PFSK-1 (cell line): ENCODE measurements at regions not wholly inside any gene's neighbourhood (a gene's known extent, or its start where the extent isn't known, plus 50 kb on each side); places are given as distances from the start of the nearest gene placed in this dataset.

Source experiments
- FOXP2 ChIP-seq: optimal IDR thresholded peaks from 2 replicates; pipeline ENCODE3; 2011; ENCODE audit warnings: borderline replicate concordance, control low read depth, inconsistent platforms; ENCODE audit not compliant: insufficient read depth; ENCODE audit errors: extremely low read length, extremely low read depth
- POLR2AphosphoS5 ChIP-seq: IDR thresholded peaks from 2 replicates; pipeline ENCODE4 v1.6.1; 2012; ENCODE audit warnings: low read depth, mild to moderate bottlenecking, control low read depth, low read length, moderate library complexity
- SIN3A ChIP-seq: IDR thresholded peaks from 2 replicates; pipeline ENCODE4 v1.6.1; 2012; ENCODE audit warnings: mild to moderate bottlenecking, low read length, moderate library complexity, borderline replicate concordance; ENCODE audit not compliant: insufficient read depth
- TAF1 ChIP-seq: IDR thresholded peaks from 2 replicates; pipeline ENCODE4 v1.6.1; 2012; ENCODE audit warnings: low read length, control low read depth, borderline replicate concordance; ENCODE audit not compliant: insufficient read depth
- TF ChIP-seq, protein P1 (sequence below), 2 experiments: IDR thresholded peaks; 2 replicates each; pipeline versions ENCODE4 v1.6.1 to v1.8.0; 2011 to 2012; ENCODE audit warnings: low read depth in 2 of 2, low read length in 2 of 2, control low read depth in 1 of 2, inconsistent platforms in 1 of 2, mild to moderate bottlenecking in 1 of 2, moderate library complexity in 1 of 2; ENCODE audit not compliant: insufficient read depth in 1 of 2

DNA sequence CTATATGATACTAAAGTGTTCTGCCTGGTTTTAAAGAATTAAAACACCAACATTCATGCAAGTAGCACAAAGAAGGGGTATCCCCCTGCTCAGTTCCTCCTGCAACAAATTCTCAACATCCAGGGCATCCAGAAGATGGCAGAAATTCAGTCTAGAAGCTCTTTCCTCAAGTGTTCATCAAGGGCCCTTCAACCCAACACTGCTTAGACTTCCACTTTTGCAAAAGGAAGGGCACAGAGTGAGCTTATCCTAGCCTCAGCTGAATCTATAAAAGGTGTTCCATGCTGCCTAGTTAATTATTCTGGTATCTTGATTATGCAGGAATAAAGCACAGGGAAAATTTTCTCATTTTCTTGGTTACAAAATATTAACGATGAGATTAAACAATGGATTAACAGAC is 275.8 kb upstream of the CRIM1 start:
- TF ChIP-seq POLR2AphosphoS5, result no peak
- TF ChIP-seq, protein P1, sequence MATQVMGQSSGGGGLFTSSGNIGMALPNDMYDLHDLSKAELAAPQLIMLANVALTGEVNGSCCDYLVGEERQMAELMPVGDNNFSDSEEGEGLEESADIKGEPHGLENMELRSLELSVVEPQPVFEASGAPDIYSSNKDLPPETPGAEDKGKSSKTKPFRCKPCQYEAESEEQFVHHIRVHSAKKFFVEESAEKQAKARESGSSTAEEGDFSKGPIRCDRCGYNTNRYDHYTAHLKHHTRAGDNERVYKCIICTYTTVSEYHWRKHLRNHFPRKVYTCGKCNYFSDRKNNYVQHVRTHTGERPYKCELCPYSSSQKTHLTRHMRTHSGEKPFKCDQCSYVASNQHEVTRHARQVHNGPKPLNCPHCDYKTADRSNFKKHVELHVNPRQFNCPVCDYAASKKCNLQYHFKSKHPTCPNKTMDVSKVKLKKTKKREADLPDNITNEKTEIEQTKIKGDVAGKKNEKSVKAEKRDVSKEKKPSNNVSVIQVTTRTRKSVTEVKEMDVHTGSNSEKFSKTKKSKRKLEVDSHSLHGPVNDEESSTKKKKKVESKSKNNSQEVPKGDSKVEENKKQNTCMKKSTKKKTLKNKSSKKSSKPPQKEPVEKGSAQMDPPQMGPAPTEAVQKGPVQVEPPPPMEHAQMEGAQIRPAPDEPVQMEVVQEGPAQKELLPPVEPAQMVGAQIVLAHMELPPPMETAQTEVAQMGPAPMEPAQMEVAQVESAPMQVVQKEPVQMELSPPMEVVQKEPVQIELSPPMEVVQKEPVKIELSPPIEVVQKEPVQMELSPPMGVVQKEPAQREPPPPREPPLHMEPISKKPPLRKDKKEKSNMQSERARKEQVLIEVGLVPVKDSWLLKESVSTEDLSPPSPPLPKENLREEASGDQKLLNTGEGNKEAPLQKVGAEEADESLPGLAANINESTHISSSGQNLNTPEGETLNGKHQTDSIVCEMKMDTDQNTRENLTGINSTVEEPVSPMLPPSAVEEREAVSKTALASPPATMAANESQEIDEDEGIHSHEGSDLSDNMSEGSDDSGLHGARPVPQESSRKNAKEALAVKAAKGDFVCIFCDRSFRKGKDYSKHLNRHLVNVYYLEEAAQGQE (IDR thresholded peaks at IDR 0.05; ENCODE audit: insufficient read depth in 1 of 2, low read depth in 2 of 2, low read length in 2 of 2), result no peak
- no peak for TF ChIP-seq SIN3A
- no peak for TF ChIP-seq FOXP2
- no peak for TF ChIP-seq TAF1

DNA sequence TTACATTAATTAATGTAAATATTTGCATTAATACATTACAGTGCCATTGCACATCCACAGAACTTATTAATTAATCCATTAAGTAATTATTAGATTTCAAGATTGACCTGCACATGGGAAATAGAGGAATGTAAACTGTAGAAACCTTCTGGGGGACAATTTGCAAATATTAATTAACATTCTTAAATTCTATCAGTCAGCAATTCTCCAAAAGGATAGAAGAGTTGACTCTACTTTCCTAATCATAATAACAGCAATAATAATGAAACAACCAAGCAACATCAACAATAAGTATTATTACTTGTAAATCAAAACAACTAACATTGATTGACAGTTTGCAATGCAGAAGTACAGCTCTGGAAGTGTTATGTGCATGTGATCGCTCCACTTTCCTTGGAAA is 281.6 kb upstream of the CRIM1 start:
- TF ChIP-seq TAF1 (no peak), SIN3A (no peak), FOXP2 (no peak), POLR2AphosphoS5 (no peak)
- TF ChIP-seq, protein P1 (IDR thresholded peaks at IDR 0.05; ENCODE audit: insufficient read depth in 1 of 2, low read depth in 2 of 2, low read length in 2 of 2), result no peak

DNA sequence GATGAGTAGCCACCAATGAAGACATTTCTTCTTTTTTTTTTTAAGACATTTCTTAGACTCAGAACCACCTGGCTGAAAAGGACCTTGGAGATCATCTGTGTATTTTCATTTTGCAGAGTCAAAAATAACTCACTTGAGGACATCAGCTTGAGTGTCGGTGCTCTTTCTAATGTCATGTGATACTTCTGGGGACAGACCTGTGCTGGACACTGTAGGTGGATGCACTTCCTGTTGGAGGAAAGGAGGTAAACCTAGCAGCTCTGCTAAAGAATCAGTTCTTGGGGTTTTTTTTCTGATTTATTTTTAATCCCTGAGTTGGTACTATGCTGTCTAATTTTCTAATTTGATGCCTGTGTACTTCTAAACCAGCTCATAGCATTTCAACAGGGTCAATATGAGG is 283.9 kb upstream of the CRIM1 start:
- TF ChIP-seq TAF1, result no peak
- TF ChIP-seq, protein P1 (IDR thresholded peaks at IDR 0.05; ENCODE audit: insufficient read depth in 1 of 2, low read depth in 2 of 2, low read length in 2 of 2), result no peak
- TF ChIP-seq SIN3A, result no peak

DNA sequence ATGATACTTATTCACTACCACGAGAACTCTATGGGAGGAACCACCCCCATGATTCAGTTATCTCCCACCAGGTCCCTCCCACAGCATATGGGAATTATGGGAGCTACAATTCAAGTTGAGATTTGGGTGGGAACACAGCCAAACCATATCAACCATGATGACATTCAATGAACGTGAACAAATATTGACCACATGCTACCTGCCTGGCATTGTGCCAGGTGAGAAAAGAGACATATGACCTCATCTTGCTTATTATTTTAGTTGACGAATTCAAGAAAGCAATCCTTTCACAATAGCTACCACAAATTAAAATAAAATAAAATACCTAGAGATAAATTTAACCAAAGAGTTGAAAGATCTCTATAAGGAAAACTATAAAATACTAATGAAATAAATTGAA is 286.5 kb upstream of the CRIM1 start:
- no peak for TF ChIP-seq POLR2AphosphoS5
- no peak for TF ChIP-seq SIN3A
- TF ChIP-seq, protein P1 (IDR thresholded peaks at IDR 0.05; ENCODE audit: insufficient read depth in 1 of 2, low read depth in 2 of 2, low read length in 2 of 2), result no peak
- TF ChIP-seq TAF1, result no peak
- TF ChIP-seq FOXP2, result no peak

DNA sequence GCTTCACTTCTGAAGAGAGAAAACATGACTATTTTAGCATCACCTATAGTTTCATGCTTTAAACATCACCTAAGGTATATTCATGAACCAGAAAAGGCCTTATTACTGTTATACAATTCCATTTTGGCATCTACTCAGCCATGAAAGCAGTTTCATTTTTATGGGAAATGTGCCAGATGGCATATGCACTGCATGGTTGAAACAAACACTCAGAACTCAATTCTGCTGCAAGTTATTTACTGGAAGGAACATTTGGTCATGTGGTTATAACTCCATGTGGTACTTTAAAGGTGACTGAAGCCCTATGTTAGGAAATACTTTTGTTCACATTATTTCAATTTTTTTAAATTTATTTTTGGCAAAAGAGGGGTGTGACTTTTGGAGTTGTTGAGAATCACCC is 287.5 kb upstream of the CRIM1 start:
- TF ChIP-seq SIN3A, result no peak
- TF ChIP-seq TAF1, result no peak
- TF ChIP-seq POLR2AphosphoS5, result no peak
- TF ChIP-seq, protein P1 (IDR thresholded peaks at IDR 0.05; ENCODE audit: insufficient read depth in 1 of 2, low read depth in 2 of 2, low read length in 2 of 2), result no peak
- no peak for TF ChIP-seq FOXP2
